B cell (primary cell): ENCODE measurements at regions not wholly inside any gene's neighbourhood (a gene's known extent, or its start where the extent isn't known, plus 50 kb on each side); places are given as distances from the start of the nearest gene placed in this dataset.

ENCODE experiments used
- ATAC-seq: fragments of 200-7000 bp; cut with Tn5 transposase; one replicate; pipeline ENCODE4 v1.10.0; 2021; ENCODE audit warnings: low read depth, mild to moderate bottlenecking, moderate number of reproducible peaks, moderate library complexity
- CTCF ChIA-PET: fragments of 350-600 bp; sonication (Branson Sonifier 250); formaldehyde crosslinking; loops from one replicate; lab custom pipeline; 2021; ENCODE audit warnings: antibody characterized with exemption, inconsistent platforms; lab: Charles Lee
- POLR2A ChIA-PET: fragments of 350-600 bp; sonication (Branson Sonifier 250); formaldehyde crosslinking; loops from one replicate; lab custom pipeline; 2021; ENCODE audit warnings: antibody characterized with exemption; lab: Charles Lee
- DNase-seq: peaks from one replicate; pipeline ENCODE4 v3.0.0; 2013
- H2AFZ ChIP-seq: 2 replicates; pipeline ENCODE4 v1.6.1; 2012; ENCODE audit warnings: mild to moderate bottlenecking, low read depth, low read length; ENCODE audit not compliant: insufficient read depth, poor library complexity, severe bottlenecking
- H3K27ac ChIP-seq, 2 donors: 1 replicate in 1 of 2; 2 replicates in 1 of 2; pipeline ENCODE4 v1.5.1; 2012 to 2013; ENCODE audit warnings: low read length in 2 of 2, mild to moderate bottlenecking in 2 of 2, moderate library complexity in 1 of 2
- H3K27me3 ChIP-seq, 4 experiments: fragments of 200-600 bp in 1 of 4; sonication (generic) in 1 of 4; replicated peaks in 1 of 4; 1 replicate in 2 of 4; 2 replicates in 2 of 4; pipeline versions ENCODE4 v1.6.1 to v1.7.0; 2013 to 2016; ENCODE audit warnings: low read length in 3 of 4, mild to moderate bottlenecking in 2 of 4, mixed read lengths in 1 of 4, moderate library complexity in 1 of 4; ENCODE audit not compliant: insufficient read depth in 4 of 4, control insufficient read depth in 3 of 4; ENCODE audit errors: control extremely low read depth in 1 of 4
- H3K36me3 ChIP-seq, 2 experiments: replicated peaks in 1 of 2; 1 replicate in 1 of 2; 2 replicates in 1 of 2; pipeline versions ENCODE4 v1.6.1 to v1.7.1; 2013; ENCODE audit warnings: low read length in 1 of 2; ENCODE audit not compliant: insufficient read depth in 2 of 2, control insufficient read depth in 1 of 2; ENCODE audit errors: control extremely low read depth in 1 of 2, extremely low read depth in 1 of 2
- H3K4me1 ChIP-seq, 2 donors: fragments of 200-600 bp in 1 of 2; sonication (generic) in 1 of 2; 1 replicate in 1 of 2; 2 replicates in 1 of 2; pipeline versions ENCODE4 v1.5.1 to v1.6.1; 2013 to 2017; ENCODE audit warnings: low read length in 2 of 2; ENCODE audit not compliant: control insufficient read depth in 2 of 2, insufficient read depth in 2 of 2
- H3K4me2 ChIP-seq: replicated peaks from 2 replicates; pipeline ENCODE3; 2012; ENCODE audit warnings: mild to moderate bottlenecking, low read depth, low read length; ENCODE audit not compliant: poor library complexity, severe bottlenecking
- H3K4me3 ChIP-seq, 5 experiments: fragments of 200-600 bp in 1 of 5; sonication (generic) in 1 of 5; 1 replicate in 3 of 5; 2 replicates in 2 of 5; pipeline versions ENCODE4 v1.5.1 to v1.7.0; 2011 to 2016; ENCODE audit warnings: low read length in 4 of 5, mild to moderate bottlenecking in 4 of 5, low read depth in 2 of 5, control low read depth in 1 of 5, moderate library complexity in 1 of 5; ENCODE audit not compliant: insufficient read depth in 1 of 5; ENCODE audit errors: control extremely low read depth in 1 of 5, extremely low read depth in 1 of 5
- H3K79me2 ChIP-seq: fragments of 200-600 bp; sonication (generic); one replicate; pipeline ENCODE4 v1.6.0; 2016; ENCODE audit warnings: low read length; ENCODE audit not compliant: control insufficient read depth, insufficient read depth
- H3K9ac ChIP-seq: fragments of 200-600 bp; sonication (generic); 2 replicates; pipeline ENCODE4 v1.6.1; 2017; ENCODE audit warnings: mild to moderate bottlenecking, low read length, moderate library complexity
- H3K9me3 ChIP-seq, 3 donors: one replicate each; pipeline versions ENCODE4 v1.6.1 to v1.7.1; 2013; ENCODE audit warnings: low read length in 2 of 3; ENCODE audit not compliant: control insufficient read depth in 2 of 3, insufficient read depth in 1 of 3; ENCODE audit errors: control extremely low read depth in 1 of 3
- H4K20me1 ChIP-seq: 2 replicates; pipeline ENCODE4 v1.6.0; 2012; ENCODE audit warnings: mild to moderate bottlenecking, low read length; ENCODE audit not compliant: insufficient read depth, control insufficient read depth, poor library complexity, severe bottlenecking
- H3K27ac Mint-ChIP-seq: one replicate; pipeline ENCODE4 v1.8.0; 2021; ENCODE audit warnings: mixed read lengths
- H3K27me3 Mint-ChIP-seq: one replicate; pipeline ENCODE4 v1.8.0; 2021; ENCODE audit warnings: mixed read lengths
- H3K4me1 Mint-ChIP-seq: one replicate; pipeline ENCODE4 v1.8.0; 2021; ENCODE audit warnings: mixed read lengths
- H3K4me3 Mint-ChIP-seq: one replicate; pipeline ENCODE4 v1.8.0; 2021; ENCODE audit warnings: mixed read lengths
- H3K9me3 Mint-ChIP-seq: one replicate; pipeline ENCODE4 v1.8.0; 2022; ENCODE audit warnings: mixed read lengths; ENCODE audit not compliant: insufficient read depth
- EZH2 ChIP-seq: IDR thresholded peaks from 2 replicates; pipeline ENCODE4 v1.6.1; 2012; ENCODE audit warnings: borderline replicate concordance, low read depth, mild to moderate bottlenecking, moderate library complexity, low read length; ENCODE audit not compliant: insufficient read depth, poor library complexity, severe bottlenecking
- WGBS: methylation state at CpG from one replicate; pipeline ENCODE4 v1.1.5; 2013; ENCODE audit warnings: missing lambda C conversion rate; ENCODE audit not compliant: insufficient coverage; 5-methylcytosine and 5-hydroxymethylcytosine counted together
- intact Hi-C: fragments of 100-400 bp; cut with micrococcal nuclease; formaldehyde crosslinking; loops from one replicate; pipeline ENCODE4 v1.10.0; 2022
- TF ChIP-seq, protein P1 (sequence below): fragments of 200-600 bp; IDR thresholded peaks from one replicate; pipeline ENCODE4 v1.8.0; 2022; ENCODE audit warnings: antibody characterized with exemption, mild to moderate bottlenecking

DNA sequence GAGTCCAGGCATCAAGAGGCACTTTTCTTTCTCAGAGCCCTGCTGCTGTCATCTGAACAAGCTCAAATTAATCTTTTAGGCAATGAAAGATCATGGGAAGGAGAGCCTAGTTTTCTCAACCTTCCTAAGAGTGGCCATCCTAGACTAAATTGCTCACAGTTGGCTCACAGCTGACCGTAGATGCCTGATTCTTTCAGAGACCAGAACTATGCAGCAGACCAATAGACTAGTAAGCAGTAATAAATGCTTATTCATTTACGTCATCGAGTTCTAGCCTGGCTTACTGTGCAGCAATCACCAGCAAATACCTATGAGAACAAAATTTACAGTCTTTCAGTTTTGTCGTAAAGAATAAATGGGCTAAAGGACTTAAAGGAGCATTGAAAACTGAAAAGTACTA is 602.9 kb upstream of the GHITM start:
- no peak for ATAC-seq

DNA sequence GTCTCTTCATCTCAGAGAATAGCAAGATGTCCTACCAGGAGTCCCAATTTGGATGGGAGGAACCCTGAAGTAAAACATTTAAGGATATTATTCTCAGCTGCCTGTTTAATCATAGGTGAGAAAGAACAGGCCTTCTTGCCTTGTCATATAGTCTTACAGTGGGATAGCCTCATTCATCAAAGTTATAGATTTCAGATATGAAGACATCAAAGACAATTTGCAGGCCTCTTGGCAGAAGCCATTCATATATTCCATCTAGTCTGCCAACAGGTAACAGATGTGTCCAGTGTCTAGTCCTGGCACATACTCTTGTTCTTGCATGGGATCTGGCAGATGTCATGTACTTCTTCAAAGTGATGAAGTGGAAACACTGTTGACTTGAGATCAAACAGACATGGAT is 601.3 kb upstream of the GHITM start:
- Mint-ChIP-seq H3K4me3 (no peak overlapping the region), H3K27ac (no peak overlapping the region), H3K4me1 (no peaks in the 10 kb centered on the region), H3K27me3 (no peaks in the 10 kb centered on the region), H3K9me3 (no peaks in the 10 kb centered on the region)
- H3K27me3 ChIP-seq, result no peaks in the 10 kb centered on the region
- ATAC-seq (no peak), DNase-seq (no peak)
- no peak overlapping the region for H3K9ac ChIP-seq
- H3K4me3 ChIP-seq, result no peak overlapping the region
- H3K36me3 ChIP-seq, result no peaks in the 10 kb centered on the region
- H3K27ac ChIP-seq, result no peak overlapping the region
- no peak overlapping the region for H2AFZ ChIP-seq
- ChIA-PET CTCF (no interaction called here), POLR2A (no interaction called here)
- no peaks in the 10 kb centered on the region for H4K20me1 ChIP-seq
- H3K4me1 ChIP-seq, result no peaks in the 10 kb centered on the region
- intact Hi-C loops, result no loop called here
- no peak overlapping the region for H3K4me2 ChIP-seq
- peaks cover 0 to 1% (median 0%) of the 10 kb centered on the region in 3 donors for H3K9me3 ChIP-seq
- TF ChIP-seq, protein P1, sequence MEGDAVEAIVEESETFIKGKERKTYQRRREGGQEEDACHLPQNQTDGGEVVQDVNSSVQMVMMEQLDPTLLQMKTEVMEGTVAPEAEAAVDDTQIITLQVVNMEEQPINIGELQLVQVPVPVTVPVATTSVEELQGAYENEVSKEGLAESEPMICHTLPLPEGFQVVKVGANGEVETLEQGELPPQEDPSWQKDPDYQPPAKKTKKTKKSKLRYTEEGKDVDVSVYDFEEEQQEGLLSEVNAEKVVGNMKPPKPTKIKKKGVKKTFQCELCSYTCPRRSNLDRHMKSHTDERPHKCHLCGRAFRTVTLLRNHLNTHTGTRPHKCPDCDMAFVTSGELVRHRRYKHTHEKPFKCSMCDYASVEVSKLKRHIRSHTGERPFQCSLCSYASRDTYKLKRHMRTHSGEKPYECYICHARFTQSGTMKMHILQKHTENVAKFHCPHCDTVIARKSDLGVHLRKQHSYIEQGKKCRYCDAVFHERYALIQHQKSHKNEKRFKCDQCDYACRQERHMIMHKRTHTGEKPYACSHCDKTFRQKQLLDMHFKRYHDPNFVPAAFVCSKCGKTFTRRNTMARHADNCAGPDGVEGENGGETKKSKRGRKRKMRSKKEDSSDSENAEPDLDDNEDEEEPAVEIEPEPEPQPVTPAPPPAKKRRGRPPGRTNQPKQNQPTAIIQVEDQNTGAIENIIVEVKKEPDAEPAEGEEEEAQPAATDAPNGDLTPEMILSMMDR, result no peak
- TF ChIP-seq EZH2, result no peak
- no peaks in the 10 kb centered on the region for H3K79me2 ChIP-seq

More for the DNA sequence above, 602.9 kb upstream of the GHITM start:
- H3K9me3 Mint-ChIP-seq, result no peaks in the 10 kb centered on the region
- DNase-seq, result no peak
- intact Hi-C loops, result no loop called here
- H3K4me1 Mint-ChIP-seq, result no peaks in the 10 kb centered on the region
- Histone ChIP-seq H3K27ac (no peak overlapping the region), H2AFZ (no peak overlapping the region), H4K20me1 (no peaks in the 10 kb centered on the region), H3K27me3 (no peaks in the 10 kb centered on the region), H3K36me3 (no peaks in the 10 kb centered on the region), H3K4me3 (no peak overlapping the region), H3K4me1 (no peaks in the 10 kb centered on the region), H3K9ac (no peak overlapping the region), H3K9me3 (peaks cover 0 to 1% (median 0%) of the 10 kb centered on the region in 3 donors), H3K79me2 (no peaks in the 10 kb centered on the region), H3K4me2 (no peak overlapping the region)
- CTCF ChIA-PET, result no interaction called here
- no peak overlapping the region for H3K27ac Mint-ChIP-seq
- H3K4me3 Mint-ChIP-seq, result no peak overlapping the region
- H3K27me3 Mint-ChIP-seq, result no peaks in the 10 kb centered on the region
- TF ChIP-seq EZH2, result no peak
- TF ChIP-seq, protein P1, result no peak
- no CpG with 5 or more reads among the region's 4 CpGs for WGBS
- POLR2A ChIA-PET, result no interaction called here
